Fibroblast of lung (primary cell): ENCODE measurements at regions not wholly inside any gene's neighbourhood (a gene's known extent, or its start where the extent isn't known, plus 50 kb on each side); places are given as distances from the start of the nearest gene placed in this dataset.

ENCODE experiments used
- CTCF ChIP-seq, 2 donors: IDR thresholded peaks in 1 of 2; conservative IDR thresholded peaks in 1 of 2; 1 replicate in 1 of 2; 2 replicates in 1 of 2; pipeline ENCODE4 v1.5.1; 2011 to 2012; ENCODE audit warnings: low read length in 2 of 2, control low read depth in 1 of 2, inconsistent platforms in 1 of 2, low read depth in 1 of 2, mild to moderate bottlenecking in 1 of 2
- EZH2 ChIP-seq: IDR thresholded peaks from 2 replicates; pipeline ENCODE4 v1.5.1; 2012; ENCODE audit warnings: low read length, control low read depth, mild to moderate bottlenecking; ENCODE audit errors: missing control alignments

GRCh38 chr10:4704034-4704545, 121.9 kb upstream of the AKR1E2 start:
- TF ChIP-seq CTCF (conservative IDR thresholded peaks at IDR 0.05 in 1 of 2, IDR thresholded peaks at IDR 0.05 in 1 of 2; ENCODE audit: low read depth in 1 of 2, low read length in 2 of 2) = no peak
- TF ChIP-seq EZH2 = no peak
